Stimulated activated CD4-positive, alpha-beta T cell treated with anti-CD3 and anti-CD28 coated beads, Interleukin-4, amount 100 ng/mL, for 48 hours (primary cell): ENCODE measurements at regions not wholly inside any gene's neighbourhood (a gene's known extent, or its start where the extent isn't known, plus 50 kb on each side); places are given as distances from the start of the nearest gene placed in this dataset.

Source experiments
- DNase-seq, 2 donors: peaks; one replicate each; pipeline ENCODE4 v3.0.0-alpha.2; 2020; ENCODE audit warnings: low read depth in 2 of 2

DNA sequence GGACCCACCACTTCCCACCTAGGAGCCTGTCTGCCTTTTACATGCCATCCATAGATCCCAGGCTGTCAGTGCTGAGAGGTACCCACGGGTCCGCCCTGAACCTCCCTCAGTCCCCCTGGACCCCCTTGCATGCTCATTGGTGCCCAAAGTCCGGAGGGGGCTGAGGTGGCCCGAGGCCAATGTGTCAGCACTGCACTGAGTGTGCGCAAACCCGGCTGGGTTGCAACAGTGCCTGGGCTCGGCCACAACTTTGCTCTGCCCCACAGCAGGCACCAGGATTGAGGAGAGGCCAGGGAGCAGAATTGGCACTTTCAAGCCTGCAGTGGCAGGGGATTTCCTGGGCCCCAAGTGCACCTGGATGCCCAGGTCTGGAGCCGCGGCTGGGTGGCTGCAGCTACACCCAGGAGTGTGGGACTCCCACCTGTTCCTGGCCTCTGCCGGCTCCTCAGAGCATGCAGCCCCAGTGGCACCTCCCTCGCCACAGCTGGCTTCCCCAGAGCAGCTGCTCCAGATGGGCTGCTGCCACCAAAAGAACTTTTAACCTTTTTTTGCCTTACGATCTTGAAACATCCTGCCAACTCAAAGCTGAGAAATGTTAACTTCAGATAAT is 837.0 kb downstream of the SLITRK6 start:
- no peak for DNase-seq

GRCh38 chr13:84961023-84961422 is 838.2 kb downstream of the SLITRK6 start:
- DNase-seq = no peak

DNA sequence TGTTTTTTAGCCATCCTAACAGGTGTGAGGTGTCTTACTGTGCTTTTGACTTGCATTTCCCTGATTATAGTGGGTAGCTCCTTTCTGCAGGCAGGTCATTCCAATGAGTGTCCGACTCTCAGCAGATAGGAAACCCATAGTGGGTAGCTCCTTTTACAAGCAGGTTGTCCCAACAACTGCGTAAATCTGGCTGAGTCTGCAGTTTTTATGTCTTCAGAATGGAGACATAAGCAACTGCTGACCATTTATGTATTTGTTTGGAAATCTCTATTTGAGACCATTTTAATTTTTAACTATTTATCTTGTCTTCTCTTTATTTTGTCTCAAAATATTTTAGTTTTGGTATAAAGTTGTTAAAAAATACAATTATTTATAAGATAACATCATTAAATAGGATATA is 839.4 kb downstream of the SLITRK6 start:
- DNase-seq = no peak

GRCh38 chr13:84954636-84955035 is 844.6 kb downstream of the SLITRK6 start:
- no peak for DNase-seq

GRCh38 chr13:84951128-84951527 is 848.1 kb downstream of the SLITRK6 start:
- no peak for DNase-seq

GRCh38 chr13:84946192-84946591 is 853.0 kb downstream of the SLITRK6 start:
- no peak for DNase-seq

- DNase-seq = no peak
Observed at GRCh38 chr13:84940798-84941197, 858.4 kb downstream of the SLITRK6 start.

- DNase-seq = no peak
Observed at GRCh38 chr13:84940167-84940566, 859.1 kb downstream of the SLITRK6 start.

- DNase-seq = no peak
Observed at GRCh38 chr13:84934911-84935310, 864.3 kb downstream of the SLITRK6 start.

DNA sequence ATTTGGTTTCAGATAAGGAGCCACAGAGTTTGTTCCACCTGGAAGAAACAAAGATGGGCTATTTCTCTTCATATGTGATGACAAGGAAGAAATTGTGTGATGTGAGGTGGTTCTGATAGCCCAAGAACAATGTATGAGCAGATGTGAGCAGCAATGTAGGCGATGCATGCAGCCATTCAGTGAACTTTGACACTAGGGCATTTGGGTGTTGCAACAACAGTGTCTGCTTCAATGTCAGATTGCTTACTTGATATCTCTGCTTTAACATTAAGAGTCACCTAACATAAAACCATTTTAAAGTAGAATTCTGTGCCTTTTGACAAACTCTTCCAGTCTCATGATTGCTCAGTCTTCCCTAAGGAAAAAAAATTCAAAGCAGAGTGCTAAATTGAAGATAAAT is 865.4 kb downstream of the SLITRK6 start:
- DNase-seq = no peak

DNA sequence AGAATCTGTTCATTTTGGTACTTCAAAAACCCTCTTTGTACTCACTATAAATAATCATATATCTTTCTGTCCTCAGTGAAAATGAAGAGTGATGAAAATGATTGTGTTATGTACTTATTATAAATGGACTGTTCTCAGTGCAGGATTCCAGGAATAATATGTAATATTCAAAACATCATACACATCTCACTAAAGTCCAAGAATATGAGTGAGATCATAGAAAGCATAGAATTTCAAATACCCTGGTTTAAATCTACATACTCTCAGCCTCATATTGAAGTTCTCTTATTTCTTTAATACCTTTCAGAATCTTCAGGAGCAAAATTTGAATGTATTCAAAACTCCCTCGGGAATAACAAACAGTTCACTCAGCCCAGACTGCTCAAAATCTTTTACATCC is 868.0 kb downstream of the SLITRK6 start:
- DNase-seq = no peak

DNA sequence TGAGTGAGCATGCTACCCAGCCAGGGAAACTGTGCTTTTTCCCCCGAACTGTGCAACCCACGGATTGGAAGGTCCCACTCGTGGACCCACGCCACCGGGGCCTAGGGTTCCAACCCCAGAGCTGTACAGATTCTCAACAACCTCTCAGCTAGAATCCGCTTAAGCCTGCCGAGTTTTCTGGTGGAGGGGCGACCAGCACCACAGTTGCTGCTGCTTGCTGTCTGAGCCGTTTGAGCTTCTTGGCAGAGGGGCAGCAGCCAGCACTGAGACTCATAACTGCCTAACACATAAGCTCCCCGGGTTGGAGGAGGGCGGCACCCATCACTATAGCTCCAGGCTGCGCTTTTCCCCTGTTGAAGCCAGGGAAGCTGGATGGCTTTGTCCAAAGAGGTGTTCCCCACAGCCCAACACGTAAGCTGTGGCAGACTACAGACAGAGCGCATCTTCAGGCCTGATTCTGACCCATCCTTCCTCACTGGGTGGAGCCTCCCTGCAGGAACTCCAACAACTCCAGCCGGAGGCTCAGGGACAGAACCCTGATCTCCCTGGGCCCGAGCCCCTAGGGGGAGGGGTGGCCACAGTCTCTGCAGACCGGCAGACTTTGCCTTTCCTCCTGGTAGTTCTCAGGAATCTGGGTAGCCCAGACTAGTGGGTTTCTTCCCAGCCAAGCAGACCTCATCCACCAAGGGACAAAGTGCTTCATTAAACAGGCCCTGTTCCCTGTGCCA is 871.6 kb downstream of the SLITRK6 start:
- DNase-seq = no peak

- no peak for DNase-seq
Observed at GRCh38 chr13:84925443-84925842, 873.8 kb downstream of the SLITRK6 start.

DNA sequence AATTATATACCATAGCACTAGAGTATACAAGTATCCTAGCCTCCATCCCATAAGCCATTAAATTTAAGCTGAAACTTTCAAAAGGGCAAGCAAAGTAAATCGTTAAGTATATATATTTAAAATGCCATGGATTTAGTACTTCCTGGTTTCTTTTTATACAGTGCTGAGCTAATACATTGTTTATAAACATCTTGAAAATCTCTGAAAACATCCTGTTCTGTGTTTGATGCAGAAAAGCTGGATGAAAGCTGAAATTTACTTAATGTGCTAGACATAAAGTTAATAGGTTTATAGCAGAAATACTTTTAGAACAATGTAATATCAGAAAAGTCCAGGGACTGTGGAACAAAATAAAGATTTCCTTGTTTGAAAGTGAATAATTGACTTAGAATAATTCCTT is 875.4 kb downstream of the SLITRK6 start:
- DNase-seq = no peak

DNA sequence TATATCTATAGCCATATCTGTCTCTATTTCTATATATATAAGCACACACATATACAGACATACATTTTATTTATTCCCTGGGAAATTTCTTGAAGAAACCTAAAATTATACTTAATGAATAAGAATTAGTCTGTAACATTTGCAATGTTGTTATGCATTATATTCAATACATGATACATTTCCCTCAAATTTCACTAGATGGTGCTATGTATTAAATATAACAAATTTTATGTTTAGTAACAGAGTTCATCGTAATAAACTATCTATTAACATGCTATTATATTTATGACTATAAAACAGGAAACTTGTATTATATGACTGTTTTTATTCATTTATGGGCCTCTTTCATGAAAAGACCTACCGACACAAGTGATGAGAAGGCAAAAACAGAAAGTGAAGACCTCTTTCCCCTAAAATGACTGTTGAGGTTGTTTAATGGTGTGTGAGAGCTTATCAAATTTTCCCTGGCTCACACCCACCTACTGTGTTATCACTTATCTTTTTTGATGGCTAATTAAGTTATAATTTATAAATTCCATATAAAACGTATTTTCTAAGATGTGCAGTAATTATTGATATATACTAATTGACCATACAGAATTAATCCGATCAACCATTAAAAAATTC is 881.9 kb downstream of the SLITRK6 start:
- DNase-seq = no peak

DNA sequence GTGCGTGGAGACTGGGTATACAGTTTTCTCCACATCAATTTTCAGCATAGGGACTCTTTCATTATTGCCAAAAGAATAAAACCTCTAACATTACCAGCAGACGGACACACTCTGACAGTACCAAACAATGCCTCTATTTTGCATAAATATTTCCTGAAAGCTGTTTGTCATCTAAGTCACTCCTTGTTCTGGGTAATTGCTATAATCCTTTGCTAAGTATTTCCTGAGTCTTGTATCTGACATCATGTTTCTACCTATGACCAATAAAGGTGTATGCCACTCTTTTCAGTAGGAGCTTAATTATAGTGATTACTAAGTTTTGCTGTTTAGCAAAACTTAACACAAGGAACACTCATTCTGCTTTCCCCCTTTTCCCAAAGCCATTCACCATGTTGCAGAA is 886.5 kb downstream of the SLITRK6 start:
- DNase-seq = no peak

- DNase-seq = no peak
Observed at GRCh38 chr13:84910423-84910822, 888.8 kb downstream of the SLITRK6 start.

- no peak for DNase-seq
Observed at GRCh38 chr13:84903391-84903790, 895.8 kb downstream of the SLITRK6 start.

- no peak for DNase-seq
Observed at GRCh38 chr13:84902243-84902642, 897.0 kb downstream of the SLITRK6 start.

DNA sequence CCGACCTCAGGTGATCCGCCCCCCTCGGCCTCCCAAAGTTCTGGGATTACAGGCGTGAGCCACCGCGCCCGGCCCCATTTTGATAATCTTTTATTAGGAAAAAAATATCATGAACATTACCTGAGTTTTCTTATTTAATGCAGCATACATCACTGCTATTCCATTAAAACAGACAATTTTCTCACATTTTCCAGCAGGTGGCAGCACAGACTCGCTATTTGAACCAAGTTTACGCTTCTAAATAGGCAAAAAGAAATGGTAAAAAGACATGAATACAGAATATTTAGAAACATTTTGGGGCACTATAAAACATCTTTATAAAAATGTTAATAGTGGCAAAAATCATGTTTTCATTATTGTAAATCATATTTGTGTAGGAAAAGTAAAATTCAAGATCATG is 903.1 kb downstream of the SLITRK6 start:
- peak; percentile 3 to 18 for DNase-seq

- DNase-seq = no peak
Observed at GRCh38 chr13:84894749-84895148, 904.5 kb downstream of the SLITRK6 start.

DNA sequence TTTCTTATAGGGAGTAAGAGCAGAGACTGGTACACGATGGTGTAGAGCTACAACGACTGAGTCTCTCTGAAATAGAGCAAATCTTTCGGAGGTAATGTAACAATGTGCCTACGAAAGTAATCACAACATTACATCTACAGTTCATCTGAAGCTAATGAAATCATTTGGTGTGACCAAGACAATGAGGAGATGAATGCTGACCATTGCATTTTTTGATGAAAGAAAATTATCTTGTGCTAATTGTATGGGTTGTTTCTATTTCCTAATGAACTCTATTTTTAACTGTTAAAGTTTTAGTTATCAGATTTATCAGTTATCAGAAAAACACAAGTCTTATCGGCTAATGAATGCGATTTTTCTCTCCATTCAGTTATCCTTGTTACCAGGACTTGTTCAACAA is 913.4 kb downstream of the SLITRK6 start:
- DNase-seq = no peak

DNA sequence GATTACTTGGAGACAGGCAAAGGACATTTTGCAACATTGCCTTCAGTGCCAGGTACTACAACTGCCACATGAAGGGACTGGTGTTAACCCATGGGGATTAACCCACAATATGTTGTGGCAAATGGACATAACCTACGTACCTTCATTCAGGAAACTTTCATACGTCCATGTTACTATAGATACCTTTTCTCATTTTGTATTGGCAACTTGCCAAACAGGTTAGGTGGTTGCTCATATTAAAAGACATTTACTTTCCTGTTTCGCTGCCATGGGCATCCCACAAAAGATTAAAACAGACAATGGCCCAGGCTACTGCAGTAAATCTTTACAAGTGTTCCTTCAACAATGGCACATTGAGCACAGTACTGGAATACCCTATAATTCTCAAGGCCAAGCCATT is 925.3 kb downstream of the SLITRK6 start:
- DNase-seq = no peak
